K562 (cell line): ENCODE measurements at regions not wholly inside any gene's neighbourhood (a gene's known extent, or its start where the extent isn't known, plus 50 kb on each side); places are given as distances from the start of the nearest gene placed in this dataset.

ENCODE experiments used
- ATAC-seq: fragments of 200-7000 bp; cut with Tn5 transposase; 3 replicates; pipeline ENCODE4 v1.9.1; 2020; ENCODE audit warnings: moderate library complexity
- BruUV-seq: library from RNA; stranded (reverse); fragments of 400-500 nt; replicated peaks from 2 replicates; lab custom pipeline; 2021; lab: Mats Ljungman, UMichigan
- CTCF ChIA-PET: fragments of 300-600 bp; formaldehyde crosslinking; extraction: SDS; loops from one replicate; lab custom pipeline; 2021; ENCODE audit warnings: low intra/inter-chr PET ratio; lab: Yijun Ruan, JAX
- POLR2A ChIA-PET: fragments of 300-600, 350-650 bp; sonication (Branson Sonifier 250); formaldehyde crosslinking; extraction: SDS; loops from one replicate; lab custom pipeline; 2021; ENCODE audit warnings: antibody characterized with exemption, inconsistent platforms; lab: Yijun Ruan, JAX
- DNase-seq, 4 experiments: peaks; one replicate each; pipeline versions ENCODE4 v3.0.0 to v3.0.0-alpha.2; 2011 to 2018; ENCODE audit warnings: low spot score in 3 of 4, mixed read lengths in 3 of 4; ENCODE audit errors: extremely low read depth in 1 of 4
- FAIRE-seq: peaks from 2 replicates; lab custom pipeline; 2011; peaks lifted over from hg19 to GRCh38; lab: Jason Lieb, UNC
- H2AFZ ChIP-seq: 2 replicates; pipeline ENCODE4 v1.6.0; 2011; ENCODE audit warnings: low read depth, low read length, control low read depth, inconsistent platforms
- H3K27ac ChIP-seq: fragments of 200-600 bp; 3 replicates; pipeline ENCODE4 v1.8.0; 2011; ENCODE audit warnings: low read depth, mild to moderate bottlenecking, control low read depth, inconsistent platforms, low read length, moderate library complexity, mixed read lengths; ENCODE audit errors: extremely low read depth
- H3K27me3 ChIP-seq, 2 experiments: fragments of 300-600 bp in 1 of 2; 2 replicates in 1 of 2; 3 replicates in 1 of 2; pipeline versions ENCODE4 v1.6.0 to v1.8.0; 2011; ENCODE audit warnings: inconsistent platforms in 2 of 2, low read length in 2 of 2, mild to moderate bottlenecking in 1 of 2, mixed read lengths in 1 of 2, moderate library complexity in 1 of 2; ENCODE audit not compliant: control insufficient read depth in 2 of 2, insufficient read depth in 2 of 2
- H3K36me3 ChIP-seq: fragments of 300-600 bp; 3 replicates; pipeline ENCODE4 v1.8.0; 2011; ENCODE audit warnings: mild to moderate bottlenecking, low read length, inconsistent platforms; ENCODE audit not compliant: control insufficient read depth, insufficient read depth
- H3K4me1 ChIP-seq, 2 experiments: fragments of 200-600 bp in 1 of 2; replicated peaks in 1 of 2; 2 replicates in 1 of 2; 3 replicates in 1 of 2; pipeline versions ENCODE4 v1.5.1 to v1.8.0; 2011; ENCODE audit warnings: inconsistent platforms in 2 of 2, low read length in 2 of 2, mild to moderate bottlenecking in 1 of 2, mixed read lengths in 1 of 2, moderate library complexity in 1 of 2; ENCODE audit not compliant: control insufficient read depth in 2 of 2, insufficient read depth in 2 of 2
- H3K4me2 ChIP-seq: 2 replicates; pipeline ENCODE4 v1.6.1; 2011; ENCODE audit warnings: low read length, control low read depth, inconsistent platforms, mixed read lengths; ENCODE audit not compliant: insufficient read depth
- H3K4me3 ChIP-seq: fragments of 200-600 bp; sonication (generic), shearing (Covaris generic); 2 replicates; pipeline ENCODE4 v1.5.1; 2016; ENCODE audit warnings: control low read depth, inconsistent platforms
- H3K79me2 ChIP-seq: fragments of 200-600 bp; 3 replicates; pipeline ENCODE4 v1.8.0; 2011; ENCODE audit warnings: low read length, inconsistent platforms; ENCODE audit not compliant: control insufficient read depth, insufficient read depth
- H3K9ac ChIP-seq, 2 experiments: 2 replicates each; pipeline versions ENCODE4 v1.6.0 to v1.6.1; 2011; ENCODE audit warnings: low read depth in 2 of 2, low read length in 2 of 2, control low read depth in 1 of 2, inconsistent platforms in 1 of 2, mild to moderate bottlenecking in 1 of 2, mixed read lengths in 1 of 2; ENCODE audit not compliant: insufficient read depth in 1 of 2
- H3K9me1 ChIP-seq: one replicate; pipeline ENCODE4 v1.6.0; 2011; ENCODE audit warnings: inconsistent platforms, mild to moderate bottlenecking, low read length, moderate library complexity; ENCODE audit not compliant: control insufficient read depth, insufficient read depth
- H3K9me3 ChIP-seq: replicated peaks from 2 replicates; pipeline ENCODE4 v1.5.1; 2011; ENCODE audit warnings: low read depth, low read length, inconsistent platforms; ENCODE audit not compliant: control insufficient read depth, insufficient read depth
- H4K20me1 ChIP-seq: replicated peaks from 2 replicates; pipeline ENCODE4 v1.6.1; 2011; ENCODE audit warnings: low read length, inconsistent platforms, mixed read lengths; ENCODE audit not compliant: control insufficient read depth, insufficient read depth
- CLOCK ChIP-seq: fragments of 250-450 bp; sonication (Bioruptor Pico); IDR thresholded peaks from 2 replicates; pipeline ENCODE4 v1.4.0; 2020; ENCODE audit warnings: mild to moderate bottlenecking, moderate library complexity, borderline replicate concordance
- NFE2L1 ChIP-seq: fragments of 450-650 bp; IDR thresholded peaks from 2 replicates; pipeline ENCODE4 v1.6.1; 2016; ENCODE audit warnings: missing genetic modification characterization, low read depth, mild to moderate bottlenecking, missing compliant biosample characterization, moderate library complexity, borderline replicate concordance
- TEAD1 ChIP-seq, 2 experiments: fragments of 450-650 bp in 1 of 2; sonication (generic) in 1 of 2; formaldehyde crosslinking; IDR thresholded peaks; 2 replicates each; pipeline versions ENCODE4 v1.4.0 to v1.8.0; 2020 to 2022; ENCODE audit warnings: mild to moderate bottlenecking in 2 of 2, missing genetic modification reagents in 1 of 2
- ZNF766 ChIP-seq: fragments of 200-800 bp; sonication (Bioruptor generic); conservative IDR thresholded peaks from 2 replicates; pipeline ENCODE4 v1.6.1; 2016; ENCODE audit warnings: missing genetic modification characterization, missing compliant biosample characterization
- ZNF77 ChIP-seq: fragments of 250-450 bp; sonication (Bioruptor Pico); IDR thresholded peaks from 2 replicates; pipeline ENCODE4 v1.5.0; 2020
- WGBS: fragments of 100-300 bp; shearing (Covaris generic); methylation state at CpG from one replicate; pipeline ENCODE4 v1.1.6; 2016; ENCODE audit warnings: low coverage, mixed read lengths; ENCODE audit not compliant: insufficient coverage; ENCODE audit errors: missing lambda C conversion rate; 5-methylcytosine and 5-hydroxymethylcytosine counted together
- in situ Hi-C: fragments of 300-500 bp; cut with MboI; formaldehyde crosslinking; loops from 4 replicates; pipeline ENCODE4 v1.15.0; 2018; ENCODE audit warnings: inconsistent platforms, mixed read lengths
- intact Hi-C: fragments of 100-400 bp; cut with micrococcal nuclease; formaldehyde crosslinking; loops from 2 replicates; pipeline ENCODE4 v1.14.2; 2022

DNA sequence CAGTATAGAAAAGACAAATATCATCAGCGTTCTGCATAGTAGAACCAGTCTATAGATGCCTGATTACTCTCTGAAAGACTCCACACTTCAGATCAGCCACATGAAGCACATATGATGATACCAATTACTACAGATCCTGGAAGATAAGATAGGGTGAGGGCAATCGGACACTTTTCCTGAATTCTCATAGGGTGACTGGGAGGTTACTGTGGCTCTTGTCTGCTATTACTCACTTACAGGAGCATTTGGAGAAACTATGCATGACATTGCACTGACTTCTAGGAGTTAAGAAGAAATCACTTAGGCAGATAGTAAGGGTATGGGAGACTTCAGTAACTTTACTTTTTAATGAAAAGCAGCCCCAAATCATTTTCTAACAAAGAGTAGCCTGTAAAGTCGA, 1140.9 kb downstream of the XPNPEP1 start:
- DNase-seq (no peak), FAIRE-seq (no peak), ATAC-seq (no peak)
- H4K20me1 ChIP-seq: no peaks in the 10 kb centered on the region
- intact Hi-C loops: no loop called here
- H3K27ac ChIP-seq: no peak overlapping the region
- no peaks in the 10 kb centered on the region for H3K79me2 ChIP-seq
- no peak overlapping the region for H3K4me3 ChIP-seq
- no peaks in the 10 kb centered on the region for H3K36me3 ChIP-seq
- no peak overlapping the region for H3K4me2 ChIP-seq
- H3K4me1 ChIP-seq: no peaks in the 10 kb centered on the region
- H3K27me3 ChIP-seq: no peaks in the 10 kb centered on the region
- H3K9me1 ChIP-seq: no peaks in the 10 kb centered on the region
- 0% methylated on average over 3 of the region's 3 CpGs for WGBS
- POLR2A ChIA-PET: no interaction called here
- H3K9me3 ChIP-seq: no peaks in the 10 kb centered on the region
- no peak overlapping the region for H3K9ac ChIP-seq
- in situ Hi-C loops: no loop called here
- CTCF ChIA-PET: no interaction called here
- no peak overlapping the region for H2AFZ ChIP-seq
- TF ChIP-seq ZNF77: no peak
- no peak for TF ChIP-seq TEAD1 (CRISPR knock-in tag; IDR thresholded peaks at IDR 0.05)
- TF ChIP-seq NFE2L1 (tag): no peak
- no peak for TF ChIP-seq ZNF766 (CRISPR knock-in tag)
- TF ChIP-seq CLOCK: no peak
- BruUV-seq: no TSS peak
